ENCODE measurements at regions not wholly inside any gene's neighbourhood (a gene's known extent, or its start where the extent isn't known, plus 50 kb on each side); places are given as distances from the start of the nearest gene placed in this dataset.
A peak's percentile ranks its signal among the peaks of the same experiment; 100 is the strongest.
"Not testable (repeated sequence)": the region's sequence is repeated elsewhere in the genome, so short reads cannot be mapped to it uniquely, and the experiment has no call there.

- Histone ChIP-seq H3K79me2 (ENCODE audit: control insufficient read depth, insufficient read depth, low read length) (no peaks in the 10 kb centered on the region), H3K9me1 (replicated peaks; ENCODE audit: control insufficient read depth, extremely low read depth, insufficient read depth, low read length) (no peaks in the 10 kb centered on the region), H2AFZ (ENCODE audit: low read depth, low read length) (no peak overlapping the region), H3K27ac (ENCODE audit: insufficient read depth, low read depth, low read length) (no peak overlapping the region), H3K4me2 (ENCODE audit: insufficient read depth, low read length) (no peak overlapping the region), H3K9me3 (replicated peaks; ENCODE audit: control insufficient read depth, insufficient read depth, low read length) (no peaks in the 10 kb centered on the region), H3K36me3 (ENCODE audit: control insufficient read depth in 2 of 2, extremely low read depth in 1 of 2, insufficient read depth in 2 of 2, low read length in 2 of 2) (no peaks in the 10 kb centered on the region), H3K9ac (replicated peaks; ENCODE audit: extremely low read depth, insufficient read depth, low read length) (no peak overlapping the region), H3K4me3 (replicated peaks in 1 of 3; ENCODE audit: insufficient read depth in 1 of 3, low read depth in 1 of 3, low read length in 3 of 3) (no peak overlapping the region), H3K4me1 (ENCODE audit: control insufficient read depth, extremely low read depth, insufficient read depth, low read length) (no peaks in the 10 kb centered on the region), H3K27me3 (ENCODE audit: control insufficient read depth in 2 of 2, insufficient read depth in 2 of 2, low read length in 2 of 2) (peaks cover 0 to 5% of the 10 kb centered on the region in 2 experiments), H4K20me1 (replicated peaks; ENCODE audit: control insufficient read depth, extremely low read depth, insufficient read depth, low read length) (no peaks in the 10 kb centered on the region)
- no TSS peak for BruUV-seq (replicated peaks)
- dilution Hi-C loops (cut with MboI; ENCODE audit: extremely low pct_ligation_motif_present, low sequenced_read_pairs), result no loop called here
- FAIRE-seq (no peak), DNase-seq (ENCODE audit: low read depth, low spot score) (no peak)
- ChIA-PET CTCF (no interaction called here), POLR2A (no interaction called here)
- TF ChIP-seq CTCF (IDR thresholded peaks at IDR 0.05; ENCODE audit: extremely low read depth in 1 of 2, insufficient read depth in 1 of 2, low read depth in 1 of 2, low read length in 2 of 2) (no peak), JUN (IDR thresholded peaks at IDR 0.05; ENCODE audit: borderline replicate concordance, insufficient read depth, insufficient read length, low read depth) (no peak), POLR2AphosphoS5 (IDR thresholded peaks at IDR 0.05; ENCODE audit: insufficient read depth, low read depth, low read length) (no peak), GATA2 (IDR thresholded peaks at IDR 0.05; ENCODE audit: insufficient read depth, insufficient read length, low read depth, low read length) (no peak), POLR2A (IDR thresholded peaks at IDR 0.05; ENCODE audit: low read depth, low read length) (no peak), EZH2 (IDR thresholded peaks at IDR 0.05; ENCODE audit: borderline replicate concordance, low read depth, low read length, severe bottlenecking) (no peak), MYC (IDR thresholded peaks at IDR 0.05; ENCODE audit: low read depth, low read length) (no peak), FOS (IDR thresholded peaks at IDR 0.05; ENCODE audit: borderline replicate concordance, insufficient read depth, low read length) (no peak), MAX (IDR thresholded peaks at IDR 0.05; ENCODE audit: insufficient read depth, insufficient read length) (no peak)
- intact Hi-C loops (cut with micrococcal nuclease), result no loop called here
These were observed 3057.4 kb downstream of the RPIA start for GRCh38 chr2:91748902-91749301.

GRCh38 chr2:91749665-91750064 is 3058.2 kb downstream of the RPIA start:
- H4K20me1 ChIP-seq (replicated peaks; ENCODE audit: control insufficient read depth, extremely low read depth, insufficient read depth, low read length); DNase-seq (ENCODE audit: low read depth, low spot score); BruUV-seq (replicated peaks); POLR2A ChIA-PET; H3K36me3 ChIP-seq (ENCODE audit: control insufficient read depth in 2 of 2, extremely low read depth in 1 of 2, insufficient read depth in 2 of 2, low read length in 2 of 2); dilution Hi-C loops (cut with MboI; ENCODE audit: extremely low pct_ligation_motif_present, low sequenced_read_pairs); H3K9me3 ChIP-seq (replicated peaks; ENCODE audit: control insufficient read depth, insufficient read depth, low read length); H3K9me1 ChIP-seq (replicated peaks; ENCODE audit: control insufficient read depth, extremely low read depth, insufficient read depth, low read length); H3K79me2 ChIP-seq (ENCODE audit: control insufficient read depth, insufficient read depth, low read length); H2AFZ ChIP-seq (ENCODE audit: low read depth, low read length); intact Hi-C loops (cut with micrococcal nuclease); H3K9ac ChIP-seq (replicated peaks; ENCODE audit: extremely low read depth, insufficient read depth, low read length); H3K27me3 ChIP-seq (ENCODE audit: control insufficient read depth in 2 of 2, insufficient read depth in 2 of 2, low read length in 2 of 2); H3K4me2 ChIP-seq (ENCODE audit: insufficient read depth, low read length); H3K27ac ChIP-seq (ENCODE audit: insufficient read depth, low read depth, low read length); CTCF ChIA-PET; H3K4me1 ChIP-seq (ENCODE audit: control insufficient read depth, extremely low read depth, insufficient read depth, low read length); H3K4me3 ChIP-seq (replicated peaks in 1 of 3; ENCODE audit: insufficient read depth in 1 of 3, low read depth in 1 of 3, low read length in 3 of 3): not testable (repeated sequence)
- peak; percentile 75 for FAIRE-seq

- intact Hi-C loops (cut with micrococcal nuclease), result not testable (repeated sequence)
These were observed 3068.0 kb downstream of the RPIA start for GRCh38 chr2:91759361-91759941.

More at GRCh38 chr2:91759361-91759941, 3068.0 kb downstream of the RPIA start:
- H3K4me3 ChIP-seq (replicated peaks in 1 of 3; ENCODE audit: insufficient read depth in 1 of 3, low read depth in 1 of 3, low read length in 3 of 3); H3K36me3 ChIP-seq (ENCODE audit: control insufficient read depth in 2 of 2, extremely low read depth in 1 of 2, insufficient read depth in 2 of 2, low read length in 2 of 2); BruUV-seq (replicated peaks); H3K27ac ChIP-seq (ENCODE audit: insufficient read depth, low read depth, low read length); POLR2A ChIA-PET; H3K4me1 ChIP-seq (ENCODE audit: control insufficient read depth, extremely low read depth, insufficient read depth, low read length); H3K27me3 ChIP-seq (ENCODE audit: control insufficient read depth in 2 of 2, insufficient read depth in 2 of 2, low read length in 2 of 2); H3K9me1 ChIP-seq (replicated peaks; ENCODE audit: control insufficient read depth, extremely low read depth, insufficient read depth, low read length); H2AFZ ChIP-seq (ENCODE audit: low read depth, low read length); dilution Hi-C loops (cut with MboI; ENCODE audit: extremely low pct_ligation_motif_present, low sequenced_read_pairs); DNase-seq (ENCODE audit: low read depth, low spot score); H3K79me2 ChIP-seq (ENCODE audit: control insufficient read depth, insufficient read depth, low read length); H4K20me1 ChIP-seq (replicated peaks; ENCODE audit: control insufficient read depth, extremely low read depth, insufficient read depth, low read length); H3K9me3 ChIP-seq (replicated peaks; ENCODE audit: control insufficient read depth, insufficient read depth, low read length); H3K9ac ChIP-seq (replicated peaks; ENCODE audit: extremely low read depth, insufficient read depth, low read length); H3K4me2 ChIP-seq (ENCODE audit: insufficient read depth, low read length); CTCF ChIA-PET: not testable (repeated sequence)
- peak; percentile 63 for FAIRE-seq
